Epithelial cell of proximal tubule (primary cell): ENCODE measurements at regions not wholly inside any gene's neighbourhood (a gene's known extent, or its start where the extent isn't known, plus 50 kb on each side); places are given as distances from the start of the nearest gene placed in this dataset.

Source experiments
- DNase-seq: peaks from one replicate; pipeline ENCODE4 v3.0.0-alpha.2; 2011; ENCODE audit warnings: low read depth
- H3K4me3 ChIP-seq: 2 replicates; pipeline ENCODE4 v1.5.1; 2011; ENCODE audit warnings: low read depth, mild to moderate bottlenecking, low read length
- TF ChIP-seq, protein P1 (sequence below): conservative IDR thresholded peaks from 2 replicates; pipeline ENCODE4 v1.5.1; 2012; ENCODE audit warnings: low read depth, mild to moderate bottlenecking, low read length

DNA sequence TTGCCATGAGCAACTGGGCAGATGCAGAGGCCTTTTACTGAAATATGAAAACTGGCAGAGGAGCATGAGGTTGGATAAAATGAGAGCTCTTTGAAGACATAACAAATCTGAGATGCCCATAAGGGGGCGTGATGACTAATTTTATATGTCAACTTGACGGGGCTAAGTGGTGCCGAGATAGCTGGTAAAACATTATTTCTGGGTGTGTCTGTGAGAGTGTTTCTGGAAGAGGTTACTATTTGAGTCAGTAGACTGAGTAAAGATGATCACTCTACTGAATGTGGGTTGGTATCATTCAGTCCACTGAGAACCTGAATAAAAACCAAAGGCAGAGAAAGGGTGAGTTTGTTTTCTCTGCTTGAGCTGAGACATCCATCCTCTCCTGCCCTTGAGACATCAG is 454.2 kb downstream of the NPIPA7 start:
- TF ChIP-seq, protein P1, sequence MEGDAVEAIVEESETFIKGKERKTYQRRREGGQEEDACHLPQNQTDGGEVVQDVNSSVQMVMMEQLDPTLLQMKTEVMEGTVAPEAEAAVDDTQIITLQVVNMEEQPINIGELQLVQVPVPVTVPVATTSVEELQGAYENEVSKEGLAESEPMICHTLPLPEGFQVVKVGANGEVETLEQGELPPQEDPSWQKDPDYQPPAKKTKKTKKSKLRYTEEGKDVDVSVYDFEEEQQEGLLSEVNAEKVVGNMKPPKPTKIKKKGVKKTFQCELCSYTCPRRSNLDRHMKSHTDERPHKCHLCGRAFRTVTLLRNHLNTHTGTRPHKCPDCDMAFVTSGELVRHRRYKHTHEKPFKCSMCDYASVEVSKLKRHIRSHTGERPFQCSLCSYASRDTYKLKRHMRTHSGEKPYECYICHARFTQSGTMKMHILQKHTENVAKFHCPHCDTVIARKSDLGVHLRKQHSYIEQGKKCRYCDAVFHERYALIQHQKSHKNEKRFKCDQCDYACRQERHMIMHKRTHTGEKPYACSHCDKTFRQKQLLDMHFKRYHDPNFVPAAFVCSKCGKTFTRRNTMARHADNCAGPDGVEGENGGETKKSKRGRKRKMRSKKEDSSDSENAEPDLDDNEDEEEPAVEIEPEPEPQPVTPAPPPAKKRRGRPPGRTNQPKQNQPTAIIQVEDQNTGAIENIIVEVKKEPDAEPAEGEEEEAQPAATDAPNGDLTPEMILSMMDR, result no peak
- no peak overlapping the region for H3K4me3 ChIP-seq
- no peak for DNase-seq

DNA sequence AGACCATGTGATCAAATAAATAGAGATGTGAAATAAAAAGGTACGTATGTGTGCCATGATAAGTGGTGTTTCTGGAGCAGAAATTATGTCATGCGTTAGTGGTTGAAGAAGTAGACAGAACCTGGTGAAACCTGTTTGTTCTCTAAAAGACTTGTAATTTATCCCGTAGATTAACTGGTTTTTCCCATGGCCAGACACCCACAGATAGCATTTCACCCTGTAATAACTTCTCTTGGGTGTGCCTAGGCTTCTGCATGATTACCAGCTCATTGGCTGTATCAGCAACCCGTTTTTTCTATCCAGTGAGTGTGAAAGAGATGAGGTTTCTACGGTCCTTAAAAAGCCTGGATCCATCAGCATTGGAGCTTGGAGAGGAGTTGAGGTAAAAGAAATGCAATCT is 471.3 kb downstream of the NPIPA7 start:
- TF ChIP-seq, protein P1, result no peak

DNA sequence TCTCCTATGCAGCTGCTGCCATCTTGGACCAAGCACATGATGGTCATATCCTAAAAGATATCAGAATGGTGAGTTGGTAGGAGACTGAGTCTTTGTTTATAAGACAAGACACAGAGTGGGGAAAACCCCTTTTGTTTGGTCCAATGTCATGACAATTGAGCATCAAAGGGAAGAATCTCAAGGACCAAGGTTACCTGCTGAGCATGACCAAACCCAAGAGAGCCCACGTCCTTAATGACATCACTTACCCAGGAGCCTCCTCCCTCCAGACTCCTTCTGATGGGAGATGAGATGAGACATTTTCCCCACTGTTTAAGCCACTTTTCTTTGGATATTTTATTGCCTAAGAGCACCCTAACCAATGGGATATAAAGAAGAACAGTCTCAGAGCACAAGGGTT is 478.1 kb downstream of the NPIPA7 start:
- no peak overlapping the region for H3K4me3 ChIP-seq
- no peak for DNase-seq
- TF ChIP-seq, protein P1, result no peak

More for the DNA sequence above, 471.3 kb downstream of the NPIPA7 start:
- no peak overlapping the region for H3K4me3 ChIP-seq
- DNase-seq, result no peak

DNA sequence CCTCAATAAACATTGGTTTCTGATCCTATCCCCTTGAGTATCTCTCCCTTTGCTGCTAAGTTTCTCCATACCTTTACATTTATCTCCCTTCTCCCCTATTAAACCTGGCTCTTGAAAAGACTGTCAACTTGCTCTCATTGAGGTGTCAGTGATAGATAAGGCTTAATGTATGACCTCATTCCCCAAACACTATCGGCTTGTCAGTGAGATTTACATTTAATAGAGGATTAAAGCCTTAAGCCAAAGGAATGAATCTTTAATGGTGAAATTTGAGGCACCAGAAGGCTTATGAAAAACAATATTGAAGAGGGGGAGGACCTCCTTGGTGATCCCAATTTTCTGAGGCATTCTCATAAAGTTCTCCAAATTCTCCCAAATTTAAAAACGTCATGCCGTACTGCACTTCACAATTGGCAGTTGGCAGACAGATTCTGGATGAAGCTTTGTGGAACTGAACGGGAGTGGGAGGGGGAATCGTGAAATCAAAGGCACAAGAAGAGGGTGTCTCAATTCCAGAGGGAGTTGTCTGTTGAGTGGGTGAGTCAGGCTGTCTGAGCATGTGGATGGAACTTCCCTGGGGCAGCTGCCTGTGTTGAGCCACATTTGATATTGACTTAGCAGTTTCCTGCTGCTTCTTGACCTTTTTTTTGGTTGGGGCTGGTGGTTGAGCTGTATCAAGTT is 478.8 kb downstream of the NPIPA7 start:
- no peak for DNase-seq
- TF ChIP-seq, protein P1, result no peak
- H3K4me3 ChIP-seq, result no peak overlapping the region

DNA sequence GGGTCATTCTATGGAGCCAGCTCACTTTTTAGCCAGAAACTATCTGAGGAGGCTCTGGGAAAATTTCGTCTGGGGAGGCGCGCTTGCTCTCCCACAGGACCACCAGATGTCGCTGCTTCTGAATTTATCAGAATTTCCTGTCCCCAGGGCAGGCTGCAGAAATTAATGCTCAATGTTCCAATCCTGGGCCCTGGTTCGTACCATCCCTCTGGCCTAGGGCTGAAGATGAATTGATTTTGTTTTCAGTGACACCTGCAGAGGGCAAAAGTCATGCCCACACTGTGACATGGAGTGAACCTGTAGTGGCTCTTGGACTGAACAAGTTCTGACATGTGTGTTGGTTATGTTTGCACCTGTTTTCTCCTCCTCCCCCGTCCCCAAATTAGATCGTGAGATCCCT is 482.6 kb downstream of the NPIPA7 start:
- TF ChIP-seq, protein P1, result peak; percentile 50
- H3K4me3 ChIP-seq, result no peak overlapping the region
- DNase-seq, result no peak

DNA sequence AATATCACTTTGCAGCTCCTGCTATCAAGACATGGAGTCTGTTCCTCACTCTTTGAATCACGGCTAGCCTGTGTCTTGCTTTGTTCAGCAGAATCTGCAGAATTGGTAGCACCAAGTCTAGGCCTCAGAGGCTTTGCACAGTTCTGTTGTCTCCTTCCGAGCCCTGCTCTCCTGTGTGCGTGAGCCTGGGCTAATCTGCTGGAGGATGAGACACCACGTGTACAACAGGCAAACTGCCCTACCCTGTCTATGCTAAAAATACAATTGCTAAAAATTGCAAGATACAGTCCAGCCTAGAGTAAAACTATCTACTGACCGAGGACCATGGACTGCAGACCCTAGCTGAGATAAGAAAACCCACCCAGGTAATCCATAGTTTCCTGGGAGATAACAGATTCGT is 484.7 kb downstream of the NPIPA7 start:
- TF ChIP-seq, protein P1, result no peak
- no peak overlapping the region for H3K4me3 ChIP-seq
- DNase-seq, result no peak

DNA sequence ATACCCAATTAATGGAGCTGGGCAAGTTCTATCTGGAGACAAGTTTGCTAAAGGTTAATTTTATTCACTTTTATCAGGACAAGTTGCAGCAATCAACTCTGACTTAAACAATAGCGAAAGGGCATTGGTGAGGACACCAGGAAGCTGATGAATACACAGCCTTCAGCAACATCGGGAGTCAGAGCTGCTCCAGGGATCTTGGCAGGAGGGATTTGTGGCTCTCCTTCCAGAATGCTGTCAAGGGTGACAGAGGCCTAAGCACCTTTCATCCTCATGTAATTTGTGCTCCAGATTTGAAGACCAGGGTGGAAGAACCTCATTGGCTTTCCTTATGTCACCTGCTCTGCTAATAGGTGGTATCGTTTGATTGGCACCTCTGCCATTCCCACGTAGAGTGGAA is 485.6 kb downstream of the NPIPA7 start:
- no peak overlapping the region for H3K4me3 ChIP-seq
- no peak for DNase-seq
- TF ChIP-seq, protein P1, result no peak
